DMS 273 treated with DMSO at 0.1 percent for 48 hours (cell line): ENCODE measurements at regions not wholly inside any gene's neighbourhood (a gene's known extent, or its start where the extent isn't known, plus 50 kb on each side); places are given as distances from the start of the nearest gene placed in this dataset.

ENCODE experiments used
- DNase-seq: peaks from one replicate; lab custom pipeline; 2025; lab: John Stamatoyannopoulos, UW

DNA sequence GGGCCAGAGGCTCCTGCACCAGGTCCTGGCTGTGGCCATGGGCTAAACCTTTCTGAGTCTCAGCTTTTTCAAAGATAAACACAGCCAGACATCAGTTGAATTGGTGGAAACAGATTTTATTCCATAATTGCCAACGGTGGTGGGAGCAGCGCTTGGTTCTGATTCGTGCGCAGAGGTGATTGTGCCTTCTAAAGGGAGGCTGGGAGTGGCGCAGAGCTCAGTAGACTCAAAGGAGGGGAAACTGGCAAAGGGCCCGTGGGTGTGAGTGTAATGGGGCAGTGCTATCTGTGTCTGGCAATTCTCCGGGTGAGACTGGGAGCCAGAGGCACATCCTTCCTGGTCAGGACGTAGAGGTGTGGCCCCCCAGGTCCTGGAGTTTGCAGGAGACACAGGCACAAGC, 169.4 kb upstream of the PPP1R26 start:
- no peak for DNase-seq

DNA sequence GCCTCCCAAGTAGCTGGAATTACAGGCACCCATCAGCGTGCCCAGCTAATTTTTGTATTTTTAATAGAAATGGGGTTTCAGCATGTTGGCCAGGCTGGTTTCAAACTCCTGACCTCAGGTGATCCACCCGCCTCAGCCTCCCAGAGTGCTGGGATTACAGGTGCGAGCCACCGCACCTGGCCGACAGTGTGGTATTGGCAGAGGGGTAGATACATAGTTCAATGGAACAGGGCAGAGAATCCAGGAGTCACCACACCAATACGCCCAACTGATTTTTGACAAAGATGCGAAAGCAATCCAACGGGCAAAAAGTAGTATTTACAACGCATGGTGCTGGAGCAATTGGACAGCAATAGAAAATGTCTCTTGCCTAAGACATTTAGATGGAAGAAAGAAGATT, 164.0 kb upstream of the PPP1R26 start:
- no peak for DNase-seq

DNA sequence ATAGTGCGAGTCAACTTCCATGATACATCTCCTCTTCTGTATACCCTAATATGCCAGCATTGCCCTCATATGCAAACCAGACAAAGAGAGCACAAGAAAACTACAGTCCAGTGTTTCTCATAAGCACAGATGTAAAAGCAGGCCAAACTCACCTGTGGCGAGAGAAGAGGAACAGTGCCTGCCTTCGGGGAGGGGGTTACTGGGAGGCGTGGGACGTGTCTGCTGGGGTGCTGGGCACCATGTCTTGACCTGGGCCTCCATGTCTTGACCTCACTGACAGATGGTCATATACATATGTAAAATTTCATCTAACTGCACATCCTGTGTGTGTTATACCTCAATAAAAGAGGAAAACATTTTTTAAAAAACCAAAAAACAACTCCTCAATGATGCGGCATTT, 159.3 kb upstream of the PPP1R26 start:
- no peak for DNase-seq

DNA sequence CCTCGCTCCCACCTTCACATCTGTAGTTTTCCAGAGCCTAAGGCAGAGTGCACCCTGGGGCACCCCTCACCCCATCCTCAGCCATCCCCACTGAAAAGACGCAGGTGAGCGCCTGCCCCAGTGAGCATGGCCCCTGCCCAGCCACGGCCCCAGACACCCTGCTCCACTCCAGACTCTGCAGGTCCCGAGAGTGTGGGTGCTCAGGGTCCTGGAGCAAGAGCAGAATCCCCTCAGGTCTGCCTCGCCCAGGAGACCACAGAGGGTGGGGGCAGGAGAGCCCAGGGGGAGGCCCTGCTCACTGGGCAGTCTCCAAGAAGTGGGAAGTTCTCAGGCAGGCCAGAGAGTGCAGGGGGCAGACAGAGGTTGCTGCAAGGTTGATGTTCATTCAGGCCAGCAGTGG, 158.6 kb upstream of the PPP1R26 start:
- DNase-seq, result no peak

DNA sequence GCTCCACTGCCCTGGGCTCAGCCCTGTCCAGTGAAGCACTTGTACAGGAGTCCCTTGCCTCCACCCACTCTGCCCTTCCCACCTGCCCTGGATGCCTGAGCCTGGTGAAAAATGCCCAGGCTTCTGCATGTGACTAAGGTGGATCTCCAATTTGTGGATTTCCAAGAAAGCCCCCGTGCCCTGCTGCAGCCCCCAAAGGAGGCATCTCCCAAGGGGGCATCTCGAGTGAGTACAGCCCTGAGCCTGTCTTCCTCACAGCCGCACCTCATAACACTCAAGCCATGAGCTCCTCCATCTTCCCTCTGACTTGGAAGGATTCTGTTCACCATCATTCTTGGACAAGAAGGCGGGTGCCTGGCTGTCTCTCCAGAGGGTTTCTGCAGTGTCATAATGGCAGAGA, 158.0 kb upstream of the PPP1R26 start:
- no peak for DNase-seq

DNA sequence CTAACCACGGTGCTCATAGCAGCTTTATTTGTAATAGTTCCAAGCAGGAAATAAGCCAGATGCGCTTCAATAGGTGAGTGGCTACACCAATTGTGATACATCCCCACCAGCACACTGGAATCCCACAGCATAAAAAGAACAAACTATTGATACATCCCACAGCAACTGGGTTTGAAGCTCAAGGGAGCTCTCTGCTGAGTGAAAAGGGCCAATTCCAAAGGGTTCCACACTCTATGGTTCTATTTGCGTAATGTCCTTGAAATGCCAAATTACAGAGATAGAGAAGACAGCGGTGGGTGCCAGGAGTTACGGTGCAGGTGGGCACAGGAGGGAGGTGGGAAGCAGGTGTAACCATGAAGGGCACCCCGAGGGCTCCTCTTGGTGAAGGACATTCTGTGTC, 155.3 kb upstream of the PPP1R26 start:
- no peak for DNase-seq

DNA sequence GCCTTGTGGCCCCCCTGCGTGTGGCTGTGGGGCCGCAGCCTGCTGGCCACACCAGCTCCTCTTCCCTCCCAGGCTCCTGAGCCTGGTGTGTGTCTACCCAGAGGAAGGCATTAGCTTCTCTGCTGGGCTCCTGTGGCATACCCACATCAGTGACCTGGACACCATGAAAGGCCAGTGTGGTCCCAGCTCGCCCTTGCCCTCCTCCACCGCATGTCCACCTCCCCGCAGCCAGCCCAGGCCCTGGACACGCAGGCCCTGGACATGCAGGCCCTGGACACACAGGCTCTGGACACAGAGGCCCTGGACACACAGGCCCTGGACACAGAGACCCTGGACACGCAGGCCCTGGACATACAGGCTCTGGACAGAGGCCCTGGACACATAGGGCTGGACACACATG, 153.4 kb upstream of the PPP1R26 start:
- DNase-seq, result no peak

DNA sequence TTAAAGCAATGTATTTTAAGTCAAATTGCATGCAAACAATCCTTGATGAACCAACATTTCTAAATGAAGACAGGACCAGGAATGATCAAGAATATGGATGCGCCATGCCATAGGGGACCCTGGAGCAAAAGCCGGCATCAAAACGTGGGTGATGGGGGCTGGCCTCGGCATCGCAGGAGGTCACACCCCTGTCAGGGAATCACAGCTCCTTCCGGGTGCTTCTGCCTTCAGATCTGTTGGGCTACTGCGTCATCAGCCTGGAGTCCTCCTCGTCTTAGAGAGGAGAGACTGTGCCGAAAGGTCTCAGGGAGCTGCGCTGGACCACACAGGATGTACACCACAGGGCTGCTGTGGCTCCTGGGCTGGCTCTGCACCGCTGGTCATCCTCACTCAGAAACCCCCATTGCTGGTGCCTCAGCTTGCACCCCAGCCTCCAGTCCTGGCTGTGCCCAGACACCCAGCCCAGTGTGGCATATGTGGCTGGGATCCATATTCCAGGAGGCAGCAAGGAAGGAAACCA, 152.9 kb upstream of the PPP1R26 start:
- no peak for DNase-seq

DNA sequence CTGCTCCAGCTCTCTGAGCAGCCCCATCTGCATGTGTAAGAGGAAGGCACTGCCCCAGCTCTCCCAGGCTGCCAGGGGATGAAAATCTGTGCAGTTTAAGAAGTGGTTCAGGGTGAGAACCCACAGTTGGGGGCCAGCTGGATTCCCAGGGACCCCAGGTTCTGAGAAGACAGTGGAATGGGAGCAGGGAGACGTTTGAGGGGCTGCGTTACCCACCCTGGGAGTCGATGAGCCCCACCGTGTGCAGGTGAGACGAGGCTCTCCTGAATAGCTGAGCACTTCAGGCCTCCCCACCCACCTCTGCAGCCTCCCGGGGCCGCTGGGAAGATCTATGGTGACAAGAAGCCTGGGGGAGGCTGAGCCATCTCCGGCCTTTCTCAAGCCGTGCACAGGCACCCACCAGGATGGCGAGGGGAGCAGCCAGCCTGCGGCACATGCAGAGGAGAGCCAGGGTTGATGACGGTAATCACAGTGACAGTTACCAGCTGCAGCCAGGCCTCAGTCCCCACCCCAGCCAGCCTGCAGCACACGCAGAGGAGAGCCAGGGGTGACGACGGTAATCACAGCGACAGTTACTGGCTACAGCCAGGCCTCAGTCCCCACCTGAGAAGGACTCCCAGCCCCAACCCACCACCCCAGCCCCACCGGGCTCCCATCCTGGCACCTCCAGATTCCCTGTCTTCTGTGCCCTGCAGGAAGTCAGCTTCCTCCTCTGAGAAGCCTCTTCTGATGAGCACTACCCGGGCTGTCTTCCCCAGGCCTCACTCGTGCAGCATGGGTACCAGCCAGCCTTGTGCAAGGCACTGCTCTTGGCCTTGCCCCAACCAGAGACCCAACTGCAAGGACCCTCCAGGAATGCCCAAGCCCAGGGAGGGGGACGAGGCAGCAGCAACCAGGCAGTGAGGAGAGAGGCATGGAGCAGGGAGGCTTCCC, 150.8 kb upstream of the PPP1R26 start:
- no peak for DNase-seq

DNA sequence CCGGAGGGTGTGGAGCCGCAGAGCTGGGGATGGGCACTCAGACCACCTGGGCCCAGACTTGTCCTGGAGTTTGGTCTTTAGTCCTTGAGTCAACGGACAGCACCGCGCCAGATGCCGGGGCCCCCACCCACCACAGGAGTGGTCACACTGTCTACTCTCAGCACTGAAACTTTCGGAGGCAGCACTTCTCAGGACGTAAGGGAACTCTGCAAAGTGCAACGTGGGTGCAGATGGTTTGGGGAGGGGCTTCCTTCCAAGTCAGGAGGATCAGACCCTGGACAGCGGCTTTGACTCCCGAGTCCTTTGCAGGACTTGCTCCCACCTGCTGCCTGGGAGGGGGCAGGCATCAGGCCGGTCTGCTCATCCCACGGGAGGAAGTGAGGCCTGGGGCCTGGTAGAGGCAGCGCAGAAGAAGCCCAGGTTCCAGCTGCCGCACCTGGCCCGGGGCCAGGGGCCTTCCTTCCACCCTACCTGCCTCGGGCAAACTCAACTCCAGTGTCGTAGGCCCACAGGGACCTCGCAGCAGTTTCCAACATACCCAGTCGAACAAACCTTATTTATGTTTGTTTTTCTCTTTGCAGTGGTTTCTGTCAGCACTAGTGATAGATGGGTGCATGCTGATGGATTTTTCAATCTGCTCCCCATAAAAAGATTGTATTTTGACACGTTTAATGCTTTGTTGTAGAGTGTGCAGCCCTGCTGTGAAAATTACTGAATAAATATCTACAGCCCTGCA, 149.8 kb upstream of the PPP1R26 start:
- no peak for DNase-seq

DNA sequence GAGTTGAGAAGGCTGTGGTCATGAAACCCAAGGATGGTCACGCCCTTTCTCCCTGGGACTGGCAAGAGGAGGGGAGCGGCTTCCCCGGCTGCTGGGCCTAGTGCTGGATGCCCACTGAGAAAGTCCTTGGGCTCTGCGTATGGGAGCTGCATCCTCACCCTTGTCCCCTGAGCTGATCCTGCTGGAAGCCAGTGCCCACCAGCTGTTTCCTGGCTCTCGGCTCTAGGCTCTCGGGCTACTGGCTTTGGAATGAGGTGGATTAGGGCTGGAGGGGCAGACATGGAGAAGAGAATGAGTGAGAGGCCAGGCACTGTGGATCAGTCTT, 149.3 kb upstream of the PPP1R26 start:
- DNase-seq, result no peak

DNA sequence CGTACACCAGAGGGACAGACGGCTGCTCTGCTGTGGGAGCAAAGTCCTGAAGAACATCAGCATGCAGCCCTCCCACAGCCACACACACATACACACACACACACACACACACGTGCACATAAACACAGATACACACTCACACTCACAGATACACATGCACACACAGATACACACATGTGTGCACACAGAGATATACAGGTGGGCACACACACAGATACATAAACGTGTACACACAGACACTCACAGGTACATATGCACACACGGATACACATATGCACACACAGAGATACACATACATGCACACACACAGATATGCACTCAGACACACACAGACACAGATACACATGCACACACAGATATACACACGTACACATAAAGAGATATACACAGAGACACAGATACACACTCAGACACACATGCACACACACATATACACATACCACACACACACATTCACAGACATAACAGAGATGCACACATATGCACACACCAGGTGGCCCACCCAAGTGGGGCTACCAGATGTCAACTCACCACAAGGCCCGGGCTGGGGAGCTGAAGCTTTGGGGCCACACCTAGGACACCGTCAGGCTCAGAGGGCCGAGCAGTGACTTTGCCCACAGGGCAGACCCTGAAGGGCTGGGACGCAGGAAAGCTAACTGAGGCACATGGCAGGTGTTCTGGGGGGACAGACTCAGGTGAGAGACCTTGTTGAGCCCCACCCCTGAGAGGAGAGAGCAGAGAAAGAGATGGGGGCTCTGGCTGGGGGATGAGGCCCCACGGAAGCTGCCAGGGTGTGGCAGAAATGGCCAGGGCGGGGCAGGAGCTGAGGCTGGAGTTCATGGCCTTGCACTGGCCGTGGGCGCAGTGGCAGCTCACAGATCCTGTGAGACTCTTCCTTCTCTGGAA, 148.6 kb upstream of the PPP1R26 start:
- no peak for DNase-seq

DNA sequence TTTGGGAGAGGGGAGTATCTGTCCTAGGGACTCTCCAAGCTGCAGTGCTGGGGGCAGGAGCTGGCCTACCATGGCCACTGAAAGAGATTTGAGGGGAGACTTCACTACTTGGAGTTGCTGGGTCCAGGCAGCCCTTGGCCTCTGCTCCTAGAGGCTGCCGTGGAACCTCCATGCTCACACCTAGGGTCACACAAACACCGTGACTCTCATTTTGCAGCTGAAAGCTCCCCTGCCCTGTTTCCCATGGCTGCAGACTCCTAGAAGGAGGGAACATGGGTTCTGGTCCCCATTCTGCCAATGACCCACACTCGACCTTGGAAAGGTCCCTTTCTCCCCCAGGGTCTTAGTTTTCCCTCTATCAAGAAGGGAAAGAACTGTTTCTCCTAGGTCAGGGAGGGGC, 147.1 kb upstream of the PPP1R26 start:
- no peak for DNase-seq

DNA sequence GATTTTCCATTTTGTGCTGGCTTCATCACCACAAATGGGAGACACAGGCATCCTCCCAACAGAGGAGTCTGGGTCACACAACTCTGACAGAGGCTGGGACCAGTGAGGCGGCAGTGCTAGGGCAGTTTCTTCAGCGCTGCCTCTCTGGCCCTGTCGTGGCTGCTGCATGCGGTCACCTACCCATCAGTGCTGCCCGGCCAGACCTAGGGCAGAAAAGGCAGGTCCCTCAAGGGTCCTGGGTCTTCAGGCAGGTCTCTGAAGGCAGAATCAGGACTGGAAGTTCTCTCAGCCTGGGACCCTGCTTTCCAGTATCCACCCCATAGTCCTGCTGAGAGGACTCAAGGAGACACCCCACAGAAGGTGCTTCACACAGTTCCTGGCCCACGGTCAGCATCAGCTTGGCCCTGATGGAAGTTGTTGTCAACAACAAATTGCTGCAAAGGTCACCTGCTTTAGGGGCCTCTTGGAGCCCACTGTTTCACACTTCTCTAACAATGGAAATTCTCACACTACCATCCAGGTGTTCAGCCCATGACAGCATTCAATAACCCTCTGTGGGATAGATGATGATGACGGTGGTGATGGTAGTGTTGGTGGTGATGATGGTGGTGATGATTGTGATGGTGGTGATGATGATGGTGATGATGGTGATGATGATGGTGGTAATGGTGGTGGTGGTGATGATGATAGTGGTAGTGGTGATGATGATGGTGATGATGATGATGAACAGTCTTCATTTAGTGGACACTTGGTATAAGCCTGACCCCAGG, 146.4 kb upstream of the PPP1R26 start:
- no peak for DNase-seq

DNA sequence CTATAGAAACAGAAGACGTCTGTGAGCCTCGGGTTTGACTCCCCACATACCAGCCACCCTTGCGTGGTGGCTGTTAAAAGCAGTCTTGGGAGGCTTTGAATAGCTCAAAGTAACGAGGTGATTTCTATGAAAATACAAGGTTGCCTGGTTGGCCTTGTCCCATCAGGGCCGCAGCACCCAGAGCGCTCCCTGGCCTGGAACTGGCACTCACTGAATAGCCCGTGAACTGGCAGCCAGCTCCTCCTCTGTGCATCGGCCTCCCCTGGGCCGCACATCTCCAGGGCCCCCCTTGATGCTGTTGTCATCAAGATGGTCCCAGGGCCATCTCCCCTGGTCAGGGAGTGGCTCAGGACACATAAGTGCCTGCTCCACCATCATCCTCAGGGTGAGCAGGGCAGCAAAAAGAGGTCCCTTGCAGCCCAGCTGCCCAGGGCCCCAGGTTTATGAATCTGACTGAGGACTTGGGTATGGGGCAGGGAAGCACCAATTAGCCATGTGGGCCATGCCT, 144.6 kb upstream of the PPP1R26 start:
- no peak for DNase-seq

DNA sequence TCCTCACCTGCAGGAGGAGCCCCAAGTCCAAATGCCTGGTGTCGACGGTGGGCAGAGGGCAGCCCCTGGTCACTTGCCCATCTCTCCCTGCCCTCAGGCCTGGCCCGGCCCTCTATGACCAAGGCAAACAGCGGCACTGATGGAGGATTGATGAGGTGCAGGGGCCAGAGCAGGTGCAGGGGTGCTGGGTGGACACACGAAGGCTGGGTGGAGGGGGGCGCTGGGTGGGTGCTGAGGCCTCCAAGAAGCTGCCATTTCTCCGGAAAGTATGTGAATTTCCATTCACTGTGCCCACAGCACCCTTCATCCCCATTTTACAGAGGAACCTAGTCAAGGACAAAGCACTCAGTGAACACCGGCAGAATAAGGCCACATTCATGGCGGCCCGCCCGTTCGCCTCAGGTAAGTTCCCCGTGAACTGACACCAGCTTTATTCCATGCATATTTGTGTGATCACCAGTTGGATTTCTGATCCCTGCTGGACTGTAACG, 143.8 kb upstream of the PPP1R26 start:
- DNase-seq, result no peak

DNA sequence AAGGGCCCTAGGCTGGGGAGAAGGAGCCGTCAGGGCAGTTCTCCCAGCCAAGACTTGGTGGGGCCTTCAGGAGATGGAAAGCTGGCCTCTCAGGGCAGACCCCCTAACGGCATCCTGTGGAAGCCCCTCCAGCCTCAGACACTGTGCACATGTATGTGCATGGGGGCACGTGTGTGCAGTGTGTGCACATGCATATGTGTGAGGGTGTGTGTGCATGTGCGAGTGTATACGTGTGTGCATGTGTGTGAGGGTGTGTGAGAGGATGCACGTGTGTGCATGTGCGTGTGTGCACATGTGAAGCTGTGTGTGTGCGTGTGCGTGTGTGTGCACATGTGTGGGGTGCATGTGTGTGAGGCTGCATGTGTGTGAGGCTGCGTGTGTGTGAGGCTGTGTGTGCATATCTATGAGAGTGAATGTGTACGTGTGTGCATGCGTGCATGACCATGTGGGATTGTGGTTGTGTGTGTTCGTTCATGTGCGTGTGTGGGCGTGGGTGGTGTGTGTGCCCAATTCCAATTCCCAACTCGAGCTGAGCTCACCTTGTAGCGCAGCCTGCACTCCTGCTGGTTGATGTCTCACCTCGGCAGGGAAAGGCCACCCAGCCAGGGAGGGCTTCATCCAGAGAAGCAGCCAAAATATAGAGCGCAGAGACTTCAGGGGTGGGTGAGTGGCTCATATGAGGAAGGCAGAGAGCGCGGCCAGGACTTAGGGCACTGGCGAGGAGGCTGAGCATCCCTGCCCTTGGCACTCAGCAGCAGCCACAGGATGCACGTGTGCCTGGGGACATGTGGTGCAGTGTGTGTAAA, 142.7 kb upstream of the PPP1R26 start:
- no peak for DNase-seq

DNA sequence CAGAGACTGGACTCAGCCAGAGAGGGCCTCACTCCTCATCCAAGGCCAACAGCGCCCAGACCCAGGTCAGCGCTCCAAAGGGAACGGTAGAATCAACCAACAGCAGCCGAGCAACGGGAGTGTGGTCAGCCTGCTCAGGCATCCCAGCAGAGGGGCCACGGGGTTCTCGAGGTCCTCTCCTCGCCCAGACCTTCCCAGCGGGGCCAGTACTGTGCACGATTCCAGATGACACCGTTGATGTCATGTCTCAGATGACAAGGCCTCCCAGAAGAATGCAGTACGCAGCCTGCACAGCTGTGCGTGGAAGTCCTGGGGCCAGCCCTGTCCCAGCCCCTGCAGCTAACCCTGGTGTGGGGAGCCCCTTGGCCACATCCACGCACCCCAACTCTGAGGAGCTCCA, 141.0 kb upstream of the PPP1R26 start:
- no peak for DNase-seq

DNA sequence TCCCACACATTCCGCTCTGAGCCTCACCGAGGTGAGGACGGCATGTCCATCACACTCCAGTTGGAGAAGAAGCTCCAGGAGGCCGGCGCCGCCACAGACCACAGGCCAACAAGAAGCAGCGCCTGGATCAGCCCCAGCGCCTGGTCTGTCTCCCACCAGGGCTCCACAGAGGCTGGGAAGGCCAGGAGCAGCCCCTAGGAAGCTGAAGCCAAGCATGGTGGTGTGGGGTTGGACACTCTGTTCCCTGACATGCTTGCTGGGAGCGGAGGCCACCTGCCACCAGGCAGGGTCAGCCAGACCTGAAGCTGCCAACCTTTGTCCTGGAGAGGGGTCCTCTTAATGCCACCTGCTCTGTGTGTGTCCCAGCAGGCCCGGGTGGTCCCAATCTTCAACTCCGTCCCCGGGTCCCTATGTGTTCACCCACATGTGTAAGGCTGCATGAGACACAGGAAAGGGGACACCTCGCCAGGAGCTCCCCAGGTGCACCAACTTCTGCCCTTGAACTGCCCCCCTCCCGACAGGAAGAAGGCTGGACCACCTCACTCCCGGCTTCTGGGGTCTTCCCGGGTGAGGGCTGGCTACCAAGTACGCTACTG, 140.1 kb upstream of the PPP1R26 start:
- DNase-seq, result no peak

DNA sequence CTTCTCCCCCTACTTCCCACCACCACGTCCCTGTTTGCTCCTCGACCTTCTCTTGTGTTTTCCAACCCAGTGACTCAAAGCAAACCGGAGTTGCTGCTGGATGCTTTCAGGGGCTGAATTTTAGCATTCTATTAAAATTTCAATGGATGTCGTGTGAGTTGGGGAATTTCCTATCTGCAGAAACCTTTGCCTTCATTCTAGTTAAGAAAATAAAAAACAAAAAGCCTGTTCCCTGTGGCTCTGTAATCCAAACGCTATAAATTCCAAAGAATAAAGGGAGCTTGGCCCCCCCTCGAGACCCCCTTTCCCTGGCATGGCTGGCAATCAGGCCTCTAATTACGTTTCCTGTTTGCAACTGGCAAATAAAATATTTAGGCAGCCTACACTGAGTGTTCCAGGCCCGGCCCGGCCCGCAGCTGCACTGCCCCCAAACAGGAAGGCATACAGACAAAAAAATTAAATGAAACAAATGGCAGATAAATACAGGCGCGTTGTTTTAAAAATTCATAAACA, 139.4 kb upstream of the PPP1R26 start:
- no peak for DNase-seq
